HL-60 (cell line): ENCODE measurements at regions not wholly inside any gene's neighbourhood (a gene's known extent, or its start where the extent isn't known, plus 50 kb on each side); places are given as distances from the start of the nearest gene placed in this dataset.

Experiments used
- DNase-seq, 2 experiments: peaks; one replicate each; pipeline ENCODE4 v3.0.0-alpha.2; 2010 to 2020; ENCODE audit warnings: low read depth in 1 of 2, low spot score in 1 of 2
- H3K27ac ChIP-seq: fragments of 250-450 bp; sonication (Bioruptor Pico); replicated peaks from 2 replicates; pipeline ENCODE4 v1.5.1; 2020; ENCODE audit warnings: mild to moderate bottlenecking, moderate library complexity
- H3K27me3 ChIP-seq: fragments of 250-450 bp; sonication (Bioruptor Pico); 2 replicates; pipeline ENCODE4 v1.5.1; 2021; ENCODE audit warnings: mild to moderate bottlenecking, moderate library complexity; ENCODE audit not compliant: insufficient read depth, poor library complexity, severe bottlenecking
- H3K4me3 ChIP-seq: replicated peaks from 2 replicates; pipeline ENCODE4 v1.5.1; 2011; ENCODE audit warnings: mild to moderate bottlenecking, control low read depth, low read length; ENCODE audit not compliant: insufficient read depth
- CTCF ChIP-seq: IDR thresholded peaks from one replicate; pipeline ENCODE4 v1.5.1; 2011; ENCODE audit warnings: low read length, control low read depth, inconsistent platforms; ENCODE audit not compliant: insufficient read depth
- GABPA ChIP-seq: IDR thresholded peaks from 2 replicates; pipeline ENCODE4 v1.6.1; 2012; ENCODE audit warnings: low read depth
- POLR2AphosphoS5 ChIP-seq: IDR thresholded peaks from 2 replicates; pipeline ENCODE4 v1.6.1; 2012; ENCODE audit warnings: low read depth
- REST ChIP-seq: IDR thresholded peaks from 2 replicates; pipeline ENCODE4 v1.6.1; 2012; ENCODE audit warnings: low read depth; ENCODE audit not compliant: insufficient replicate concordance
- SPI1 ChIP-seq: IDR thresholded peaks from 2 replicates; pipeline ENCODE4 v1.6.1; 2012; ENCODE audit warnings: low read depth, mild to moderate bottlenecking, borderline replicate concordance

- H3K27me3 ChIP-seq, result peaks cover 7% of the 10 kb centered on the region
- no peak overlapping the region for H3K4me3 ChIP-seq
- TF ChIP-seq REST (no peak), GABPA (no peak), CTCF (no peak), SPI1 (no peak), POLR2AphosphoS5 (no peak)
- no peak for DNase-seq
- H3K27ac ChIP-seq, result no peak overlapping the region
Measured at GRCh38 chr2:11072550-11072949, 82.7 kb upstream of the SLC66A3 start.

GRCh38 chr2:11073251-11073650 is 82.0 kb upstream of the SLC66A3 start:
- H3K27me3 ChIP-seq, result peaks cover 7% of the 10 kb centered on the region
- no peak overlapping the region for H3K27ac ChIP-seq
- TF ChIP-seq CTCF, result peak; percentile 27
- no peak for TF ChIP-seq SPI1
- no peak for DNase-seq
- H3K4me3 ChIP-seq, result no peak overlapping the region

- TF ChIP-seq CTCF, result no peak
- TF ChIP-seq SPI1, result no peak
- no peak for DNase-seq
- H3K27ac ChIP-seq, result no peak overlapping the region
- H3K4me3 ChIP-seq, result no peak overlapping the region
- peaks cover 7% of the 10 kb centered on the region for H3K27me3 ChIP-seq
Measured at GRCh38 chr2:11073776-11074175, 81.5 kb upstream of the SLC66A3 start.

GRCh38 chr2:11074246-11074820 is 80.9 kb upstream of the SLC66A3 start:
- DNase-seq, result no peak
- no peak for TF ChIP-seq SPI1
- TF ChIP-seq CTCF, result no peak
- no peak for TF ChIP-seq POLR2AphosphoS5
- Histone ChIP-seq H3K27ac (no peak overlapping the region), H3K27me3 (peaks cover 7% of the 10 kb centered on the region), H3K4me3 (no peak overlapping the region)
